ENCODE measurements at regions not wholly inside any gene's neighbourhood (a gene's known extent, or its start where the extent isn't known, plus 50 kb on each side); places are given as distances from the start of the nearest gene placed in this dataset.

GRCh38 chr11:70579316-70579955 lies 181.1 kb downstream of the CTTN start:
- H3K4me3 ChIP-seq: no peak overlapping the region
- 0% methylated on average over 14 of the region's 14 CpGs for WGBS (ENCODE audit: insufficient coverage, low coverage, missing lambda C conversion rate)
- peaks cover 18% of the 10 kb centered on the region for H4K20me1 ChIP-seq (replicated peaks; ENCODE audit: control insufficient read depth, insufficient read depth, low read length)
- POLR2A ChIA-PET: interaction anchor here (1.0 to 1.1 kb wide), 3 partner anchors 11 to 163 kb away, joined by 4 to 8 read pairs (median 4); no protein-coding TSS in a partner anchor
- DNase-seq (ENCODE audit: extremely low read depth in 1 of 4, low spot score in 3 of 4): no peak
- peaks cover 0 to 65% of the 10 kb centered on the region in 2 experiments; a peak in 3 of 5 replicates for H3K27me3 ChIP-seq (ENCODE audit: control insufficient read depth in 2 of 2, insufficient read depth in 2 of 2, low read length in 2 of 2)
- FAIRE-seq: no peak
- H3K4me2 ChIP-seq (ENCODE audit: insufficient read depth, low read length): no peak overlapping the region
- no peaks in the 10 kb centered on the region for H3K9me3 ChIP-seq (replicated peaks; ENCODE audit: control insufficient read depth, insufficient read depth, low read depth, low read length)
- H3K9ac ChIP-seq (ENCODE audit: insufficient read depth in 1 of 2, low read depth in 2 of 2, low read length in 2 of 2): no peak overlapping the region
- H3K9me1 ChIP-seq (ENCODE audit: control insufficient read depth, insufficient read depth, low read length): no peaks in the 10 kb centered on the region
- in situ Hi-C loops (cut with MboI) (no loop called here), intact Hi-C loops (cut with micrococcal nuclease) (no loop called here)
- H3K79me2 ChIP-seq (ENCODE audit: control insufficient read depth, insufficient read depth, low read length): no peaks in the 10 kb centered on the region
- no TSS peak for BruUV-seq (replicated peaks)
- H3K27ac ChIP-seq (ENCODE audit: extremely low read depth, low read depth, low read length): no peak overlapping the region
- CTCF ChIA-PET (ENCODE audit: low intra/inter-chr PET ratio): interaction anchor here (0.6 kb wide), 1 partner anchor 702 kb away, joined by 3 read pairs; no protein-coding TSS in a partner anchor
- ATAC-seq: no peak
- H3K36me3 ChIP-seq (ENCODE audit: control insufficient read depth, insufficient read depth, low read length): no peaks in the 10 kb centered on the region
- H3K4me1 ChIP-seq (replicated peaks in 1 of 2; ENCODE audit: control insufficient read depth in 2 of 2, insufficient read depth in 2 of 2, low read length in 2 of 2): no peaks in the 10 kb centered on the region; a peak in 1 of 5 replicates
- no peak overlapping the region for H2AFZ ChIP-seq (ENCODE audit: low read depth, low read length)
- no peak for TF ChIP-seq FUS (optimal IDR thresholded peaks at IDR 0.05; ENCODE audit: low read depth, low read length)
- no peak for TF ChIP-seq ZBTB17 (CRISPR knock-in tag; IDR thresholded peaks at IDR 0.05)
- no peak for TF ChIP-seq NONO (IDR thresholded peaks at IDR 0.05; ENCODE audit: low read depth in 2 of 2, low read length in 1 of 2)
- no peak for TF ChIP-seq MCM2 (IDR thresholded peaks at IDR 0.05; ENCODE audit: low read depth)
- no peak for TF ChIP-seq ZNF133 (CRISPR knock-in tag; IDR thresholded peaks at IDR 0.05)
- no peak for TF ChIP-seq ZFP91 (CRISPR knock-in tag; IDR thresholded peaks at IDR 0.05)
- no peak for TF ChIP-seq ZNF445 (CRISPR knock-in tag; IDR thresholded peaks at IDR 0.05; ENCODE audit: low read depth)
- TF ChIP-seq STAT6 (CRISPR knock-in tag; IDR thresholded peaks at IDR 0.05): no peak
- TF ChIP-seq VEZF1 (CRISPR knock-in tag; IDR thresholded peaks at IDR 0.05): no peak
- no peak for TF ChIP-seq TAF1 (IDR thresholded peaks at IDR 0.05; ENCODE audit: control insufficient read depth, extremely low read depth, insufficient read depth, low read length, severe bottlenecking)
- no peak for TF ChIP-seq KLF10 (CRISPR knock-in tag; IDR thresholded peaks at IDR 0.05)
- no peak for TF ChIP-seq EWSR1 (IDR thresholded peaks at IDR 0.05; ENCODE audit: borderline replicate concordance, low read depth, partially characterized antibody)
- no peak for TF ChIP-seq ZNF165 (CRISPR knock-in tag; IDR thresholded peaks at IDR 0.05; ENCODE audit: borderline replicate concordance)
- no peak for TF ChIP-seq SETDB1 (IDR thresholded peaks at IDR 0.05; ENCODE audit: low read length)

Data from K562 (cell line).